ENCODE measurements at regions not wholly inside any gene's neighbourhood (a gene's known extent, or its start where the extent isn't known, plus 50 kb on each side); places are given as distances from the start of the nearest gene placed in this dataset.

GRCh38 chr14:89017417-89017816, 193.0 kb downstream of the TTC8 start:
- no peak for DNase-seq

DNA sequence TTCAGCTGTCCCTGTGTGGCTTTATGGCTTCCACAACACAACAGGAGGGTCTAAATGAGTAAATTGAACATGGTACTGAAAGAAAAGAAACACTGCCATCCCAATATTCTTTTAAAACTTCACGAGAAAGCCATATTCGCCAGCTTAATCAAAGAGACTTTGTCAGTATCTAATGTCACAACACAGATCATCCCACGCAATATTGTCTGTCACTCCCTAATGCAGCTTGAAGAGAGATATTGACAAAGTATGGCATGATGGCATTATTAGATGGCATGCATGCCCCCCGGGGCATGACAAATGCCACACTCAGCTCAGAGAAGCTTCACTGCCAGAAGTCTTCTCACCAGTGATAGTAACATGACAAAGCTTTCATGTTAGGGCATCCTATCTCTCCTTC, 197.8 kb downstream of the TTC8 start:
- DNase-seq, result no peak

GRCh38 chr14:89024691-89025090, 200.2 kb downstream of the TTC8 start:
- DNase-seq, result no peak

- DNase-seq, result no peak
Measured at GRCh38 chr14:89025561-89026236, 201.2 kb downstream of the TTC8 start.

- DNase-seq, result peak; percentile 56
Measured at GRCh38 chr14:89027097-89027740, 202.8 kb downstream of the TTC8 start.

- no peak for DNase-seq
Measured at GRCh38 chr14:89028462-89029134, 204.1 kb downstream of the TTC8 start.

DNA sequence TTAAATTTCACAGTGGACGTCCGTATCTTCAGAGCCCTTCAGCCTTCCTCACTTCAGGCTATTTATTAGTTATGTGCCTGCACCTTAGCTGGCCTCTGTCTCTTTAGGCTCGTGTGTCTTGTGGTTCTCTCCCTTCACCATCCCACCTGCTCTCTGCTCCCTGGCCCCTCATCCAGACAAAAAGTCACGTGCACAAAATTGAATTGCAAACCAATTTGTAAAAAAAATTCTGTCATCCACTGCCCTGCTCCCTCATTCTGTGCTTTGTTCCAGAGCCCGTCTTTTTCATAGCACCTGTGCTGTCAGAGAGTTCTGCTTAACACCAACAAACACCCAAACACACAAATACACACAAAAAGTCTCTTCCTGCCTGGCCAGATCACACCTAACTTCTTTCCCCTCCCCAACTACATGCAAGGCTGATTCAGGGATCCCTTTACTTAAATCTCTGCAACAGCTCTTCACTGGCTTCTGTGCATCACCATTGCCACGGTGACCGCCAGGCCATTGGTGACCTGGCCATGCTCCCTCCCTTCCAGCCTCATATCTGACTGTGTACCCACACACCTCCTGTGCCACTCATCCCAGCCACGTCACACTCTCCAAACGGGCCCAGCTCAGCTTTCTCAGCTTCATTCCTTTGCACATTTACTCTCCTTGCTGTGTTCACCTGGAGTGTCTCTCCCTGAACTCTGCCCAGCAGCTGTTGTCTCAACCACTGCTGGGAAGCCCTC, 205.7 kb downstream of the TTC8 start:
- no peak for DNase-seq

DNA sequence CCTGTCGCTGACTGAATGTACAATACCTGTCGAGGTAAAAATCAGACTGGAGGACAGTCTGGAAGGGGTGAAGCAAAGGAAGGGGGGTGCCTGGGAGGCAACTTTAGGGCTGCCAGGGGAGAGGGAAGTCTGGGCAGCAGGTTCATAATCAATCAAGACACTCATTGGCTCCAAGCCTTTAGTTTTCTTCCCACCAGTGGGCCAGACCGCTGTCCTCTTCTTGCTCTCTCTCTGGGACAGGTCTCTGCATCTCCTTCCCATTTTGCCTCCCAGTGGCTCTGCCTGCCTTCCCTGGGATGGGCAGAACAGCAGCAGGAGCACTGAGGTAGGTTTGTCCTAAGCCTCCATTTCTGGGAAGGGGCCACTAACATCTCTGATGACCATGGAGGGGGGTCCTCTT, 206.5 kb downstream of the TTC8 start:
- no peak for DNase-seq

GRCh38 chr14:89032086-89032649, 207.7 kb downstream of the TTC8 start:
- DNase-seq, result no peak

- no peak for DNase-seq
Measured at GRCh38 chr14:89033756-89034155, 209.3 kb downstream of the TTC8 start.

- DNase-seq, result no peak
Measured at GRCh38 chr14:89036371-89036770, 211.9 kb downstream of the TTC8 start.

- no peak for DNase-seq
Measured at GRCh38 chr14:89037065-89037464, 212.6 kb downstream of the TTC8 start.

GRCh38 chr14:89040080-89040459, 215.6 kb downstream of the TTC8 start:
- no peak for DNase-seq

DNA sequence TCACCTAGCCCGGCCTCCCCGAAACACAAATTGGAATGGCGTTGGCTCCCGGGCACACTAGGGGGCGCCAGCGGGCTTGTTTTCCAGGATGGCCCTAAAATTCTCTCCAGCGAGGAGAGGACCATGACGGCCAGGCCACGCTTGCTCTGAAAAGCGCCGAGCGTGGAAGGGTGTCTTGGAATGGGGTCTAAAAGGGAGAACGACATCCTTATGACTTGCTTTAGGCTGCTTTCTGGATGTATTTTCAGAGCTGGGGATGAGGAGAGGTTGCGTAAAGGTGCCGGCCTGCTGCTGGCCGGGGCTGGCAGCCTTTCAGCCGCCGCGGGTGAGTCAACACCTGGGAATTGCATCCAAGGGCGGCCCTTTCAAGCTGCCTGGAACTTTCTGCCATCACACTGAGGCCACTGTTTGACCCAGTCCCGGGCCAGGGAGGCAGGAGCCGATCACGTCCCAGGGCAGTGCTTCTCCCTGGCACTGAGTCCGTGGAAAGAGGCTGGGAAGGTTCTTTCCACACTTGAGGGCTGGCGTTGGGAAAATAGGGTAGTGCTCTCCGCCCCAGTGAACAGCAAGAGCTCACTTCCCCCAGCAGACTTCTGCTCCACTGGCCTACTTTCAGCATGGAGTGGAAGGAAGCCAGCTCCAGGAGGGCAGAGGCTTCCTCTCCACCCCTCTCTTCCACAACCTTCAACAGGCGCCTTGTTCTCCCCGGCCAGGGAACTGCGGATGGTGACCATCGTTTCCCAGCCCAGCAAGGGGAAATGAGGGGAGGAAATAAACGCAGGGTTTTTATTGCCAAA, 216.2 kb downstream of the TTC8 start:
- DNase-seq, result peak; percentile 87

DNA sequence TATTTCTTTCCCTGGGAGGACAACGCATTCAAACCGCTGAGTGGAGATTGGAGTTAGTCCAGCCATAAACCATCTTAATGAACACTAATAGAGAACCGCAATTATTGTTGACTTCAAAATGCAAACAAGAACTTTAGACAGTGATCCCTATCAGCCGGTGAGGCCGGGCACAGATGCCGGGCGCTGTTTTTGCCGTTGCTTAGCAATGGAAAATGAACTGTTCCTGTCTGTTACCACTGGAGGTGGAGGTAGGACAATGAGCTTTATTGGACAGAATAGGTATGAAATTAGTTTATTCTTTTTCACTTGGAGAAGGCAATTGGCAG, 216.8 kb downstream of the TTC8 start:
- peak; percentile 56 for DNase-seq

- DNase-seq, result no peak
Measured at GRCh38 chr14:89042021-89042420, 217.6 kb downstream of the TTC8 start.

DNA sequence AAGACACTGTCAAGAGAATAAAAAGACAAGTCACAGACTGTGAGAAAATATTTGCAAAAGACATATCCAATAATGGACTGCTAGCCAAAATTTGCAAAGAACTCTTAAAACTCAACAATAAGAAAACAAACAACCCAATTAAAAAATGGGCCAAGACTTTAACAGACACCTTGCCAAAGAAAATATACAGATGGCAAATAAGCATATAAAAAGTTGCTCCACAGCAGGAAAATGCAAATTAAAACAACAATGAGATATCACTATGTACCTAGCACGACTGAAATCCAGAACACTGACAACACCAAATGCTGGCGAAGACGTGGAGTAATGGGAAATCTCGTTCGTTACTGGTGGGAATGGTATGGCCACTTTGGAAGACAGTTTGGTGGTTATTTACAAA, 228.9 kb downstream of the TTC8 start:
- no peak for DNase-seq

- DNase-seq, result no peak
Measured at GRCh38 chr14:89056394-89056793, 231.9 kb downstream of the TTC8 start.

DNA sequence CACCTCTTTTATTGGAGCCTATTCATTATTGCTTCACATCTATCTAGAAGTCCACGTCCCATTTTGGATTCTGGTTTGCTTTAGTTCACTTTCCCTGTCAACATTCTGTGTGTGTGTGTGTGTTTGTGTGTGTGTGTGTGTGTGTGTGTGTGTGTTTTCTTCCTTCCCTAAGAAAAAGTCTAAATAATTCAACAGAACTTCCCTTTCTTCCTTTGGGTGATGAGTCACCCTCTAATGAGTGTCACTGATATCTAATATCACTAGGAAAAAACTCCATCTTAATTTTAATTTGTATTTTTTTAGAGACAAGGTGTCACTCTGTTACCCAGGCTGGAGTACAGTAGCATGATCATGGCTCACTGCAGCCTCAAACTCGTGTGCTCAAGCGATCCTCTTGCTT, 234.2 kb downstream of the TTC8 start:
- DNase-seq, result no peak

- no peak for DNase-seq
Measured at GRCh38 chr14:89060191-89060590, 235.7 kb downstream of the TTC8 start.

DNA sequence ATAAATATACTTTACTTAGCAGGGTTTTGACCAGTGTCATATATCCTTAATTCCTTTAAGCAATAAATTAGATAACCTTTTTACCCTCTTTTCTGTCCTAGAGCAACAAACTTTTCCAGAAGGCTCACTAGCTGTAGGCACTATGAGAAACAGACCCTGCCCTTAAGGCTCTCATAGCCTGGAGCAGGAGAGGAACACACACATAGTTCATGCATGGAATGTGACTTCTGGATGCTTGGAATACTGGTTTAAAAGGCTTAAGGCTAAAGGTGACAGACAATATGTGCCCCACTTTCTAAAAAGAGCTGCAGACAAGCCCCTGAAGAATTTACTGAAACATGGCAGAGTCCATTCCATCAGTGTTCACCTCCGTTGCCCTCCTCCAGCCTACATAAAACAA, 237.2 kb downstream of the TTC8 start:
- DNase-seq, result no peak

DNA sequence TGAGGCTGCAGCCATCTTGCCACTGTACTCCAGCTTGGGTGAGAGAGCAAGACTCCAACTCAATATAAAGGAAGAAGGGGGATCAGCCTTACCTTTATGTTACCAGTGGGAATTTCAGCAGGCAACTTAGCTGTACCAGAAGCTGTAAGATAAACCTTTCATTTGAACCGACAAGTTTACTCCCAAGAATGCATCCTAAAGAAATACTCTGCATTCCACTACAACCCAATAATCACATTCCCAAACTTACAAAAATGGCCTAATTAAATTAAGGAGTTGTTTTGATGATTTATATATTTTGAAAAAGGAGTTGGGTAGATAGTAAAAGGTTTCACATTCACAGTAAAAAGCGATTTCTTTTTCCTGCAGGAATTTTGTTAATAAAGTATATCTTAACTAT, 241.4 kb downstream of the TTC8 start:
- DNase-seq, result no peak
